ENCODE measurements at regions not wholly inside any gene's neighbourhood (a gene's known extent, or its start where the extent isn't known, plus 50 kb on each side); places are given as distances from the start of the nearest gene placed in this dataset.

GRCh38 chr15:39236375-39236774, 344.5 kb upstream of the THBS1 start:
- H3K27me3 ChIP-seq (ENCODE audit: control insufficient read depth in 2 of 2, insufficient read depth in 2 of 2, low read length in 2 of 2): no peaks in the 10 kb centered on the region
- CTCF ChIA-PET: no interaction called here
- H3K27ac ChIP-seq (ENCODE audit: insufficient read depth, low read depth, low read length): no peak overlapping the region
- DNase-seq (ENCODE audit: low read depth, low spot score): no peak
- POLR2A ChIA-PET: no interaction called here
- dilution Hi-C loops (cut with MboI; ENCODE audit: extremely low pct_ligation_motif_present, low sequenced_read_pairs): no loop called here
- H3K4me2 ChIP-seq (ENCODE audit: insufficient read depth, low read length): no peak overlapping the region
- no peak overlapping the region for H3K9ac ChIP-seq (replicated peaks; ENCODE audit: extremely low read depth, insufficient read depth, low read length)
- H3K36me3 ChIP-seq (ENCODE audit: control insufficient read depth in 2 of 2, extremely low read depth in 1 of 2, insufficient read depth in 2 of 2, low read length in 2 of 2): no peaks in the 10 kb centered on the region
- peaks cover 37% of the 10 kb centered on the region for H3K4me1 ChIP-seq (ENCODE audit: control insufficient read depth, extremely low read depth, insufficient read depth, low read length)
- BruUV-seq (replicated peaks): no TSS peak
- no peak for TF ChIP-seq POLR2A (IDR thresholded peaks at IDR 0.05; ENCODE audit: low read depth, low read length)
- no peak overlapping the region for H3K4me3 ChIP-seq (replicated peaks in 1 of 3; ENCODE audit: insufficient read depth in 1 of 3, low read depth in 1 of 3, low read length in 3 of 3)
- H3K9me3 ChIP-seq (replicated peaks; ENCODE audit: control insufficient read depth, insufficient read depth, low read length): no peaks in the 10 kb centered on the region
- no peaks in the 10 kb centered on the region for H4K20me1 ChIP-seq (replicated peaks; ENCODE audit: control insufficient read depth, extremely low read depth, insufficient read depth, low read length)
- H3K9me1 ChIP-seq (replicated peaks; ENCODE audit: control insufficient read depth, extremely low read depth, insufficient read depth, low read length): no peaks in the 10 kb centered on the region
- no peak overlapping the region for H2AFZ ChIP-seq (ENCODE audit: low read depth, low read length)
- intact Hi-C loops (cut with micrococcal nuclease): no loop called here
- FAIRE-seq: no peak
- H3K79me2 ChIP-seq (ENCODE audit: control insufficient read depth, insufficient read depth, low read length): no peaks in the 10 kb centered on the region

GRCh38 chr15:39238443-39238842, 342.4 kb upstream of the THBS1 start:
- FAIRE-seq (no peak), DNase-seq (ENCODE audit: low read depth, low spot score) (no peak)
- Histone ChIP-seq H3K9me1 (replicated peaks; ENCODE audit: control insufficient read depth, extremely low read depth, insufficient read depth, low read length) (no peaks in the 10 kb centered on the region), H3K27ac (ENCODE audit: insufficient read depth, low read depth, low read length) (no peak overlapping the region), H3K79me2 (ENCODE audit: control insufficient read depth, insufficient read depth, low read length) (no peaks in the 10 kb centered on the region), H3K4me1 (ENCODE audit: control insufficient read depth, extremely low read depth, insufficient read depth, low read length) (peaks cover 24% of the 10 kb centered on the region), H3K4me2 (ENCODE audit: insufficient read depth, low read length) (no peak overlapping the region), H3K9me3 (replicated peaks; ENCODE audit: control insufficient read depth, insufficient read depth, low read length) (no peaks in the 10 kb centered on the region), H2AFZ (ENCODE audit: low read depth, low read length) (no peak overlapping the region), H3K4me3 (replicated peaks in 1 of 3; ENCODE audit: insufficient read depth in 1 of 3, low read depth in 1 of 3, low read length in 3 of 3) (no peak overlapping the region), H4K20me1 (replicated peaks; ENCODE audit: control insufficient read depth, extremely low read depth, insufficient read depth, low read length) (no peaks in the 10 kb centered on the region), H3K36me3 (ENCODE audit: control insufficient read depth in 2 of 2, extremely low read depth in 1 of 2, insufficient read depth in 2 of 2, low read length in 2 of 2) (no peaks in the 10 kb centered on the region), H3K27me3 (ENCODE audit: control insufficient read depth in 2 of 2, insufficient read depth in 2 of 2, low read length in 2 of 2) (no peaks in the 10 kb centered on the region), H3K9ac (replicated peaks; ENCODE audit: extremely low read depth, insufficient read depth, low read length) (no peak overlapping the region)
- no TSS peak for BruUV-seq (replicated peaks)
- dilution Hi-C loops (cut with MboI; ENCODE audit: extremely low pct_ligation_motif_present, low sequenced_read_pairs) (no loop called here), intact Hi-C loops (cut with micrococcal nuclease) (no loop called here)
- TF ChIP-seq MAX (IDR thresholded peaks at IDR 0.05; ENCODE audit: insufficient read depth, insufficient read length) (no peak), FOS (IDR thresholded peaks at IDR 0.05; ENCODE audit: borderline replicate concordance, insufficient read depth, low read length) (no peak), POLR2AphosphoS5 (IDR thresholded peaks at IDR 0.05; ENCODE audit: insufficient read depth, low read depth, low read length) (no peak), GATA2 (IDR thresholded peaks at IDR 0.05; ENCODE audit: insufficient read depth, insufficient read length, low read depth, low read length) (no peak), EZH2 (IDR thresholded peaks at IDR 0.05; ENCODE audit: borderline replicate concordance, low read depth, low read length, severe bottlenecking) (no peak), POLR2A (IDR thresholded peaks at IDR 0.05; ENCODE audit: low read depth, low read length) (no peak), CTCF (IDR thresholded peaks at IDR 0.05; ENCODE audit: extremely low read depth in 1 of 2, insufficient read depth in 1 of 2, low read depth in 1 of 2, low read length in 2 of 2) (no peak), JUN (IDR thresholded peaks at IDR 0.05; ENCODE audit: borderline replicate concordance, insufficient read depth, insufficient read length, low read depth) (no peak), MYC (IDR thresholded peaks at IDR 0.05; ENCODE audit: low read depth, low read length) (no peak)
- ChIA-PET CTCF (no interaction called here), POLR2A (no interaction called here)

Measured in endothelial cell of umbilical vein (primary cell).